ENCODE measurements at regions not wholly inside any gene's neighbourhood (a gene's known extent, or its start where the extent isn't known, plus 50 kb on each side); places are given as distances from the start of the nearest gene placed in this dataset.

DNA sequence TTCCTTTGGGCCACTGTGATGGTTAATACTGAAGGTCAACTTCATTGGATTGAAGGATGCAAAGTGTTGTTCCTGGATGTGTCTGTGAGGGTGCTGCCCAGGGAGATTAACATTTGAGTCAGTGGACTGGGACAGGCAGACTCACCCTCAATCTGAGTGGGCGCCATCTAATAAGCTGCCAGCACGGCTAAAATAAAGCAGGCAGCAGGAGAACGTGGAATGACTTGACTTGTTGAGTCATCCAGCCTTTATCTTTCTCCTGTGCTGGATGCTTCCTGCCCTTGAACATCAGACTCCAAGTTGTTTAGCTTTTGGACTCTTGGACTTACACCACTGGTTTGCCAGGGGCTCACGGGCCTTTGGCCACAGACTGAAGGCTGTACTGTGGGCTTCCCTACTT, 1046.9 kb downstream of the TYW1 start:
- TF ChIP-seq, protein P1, sequence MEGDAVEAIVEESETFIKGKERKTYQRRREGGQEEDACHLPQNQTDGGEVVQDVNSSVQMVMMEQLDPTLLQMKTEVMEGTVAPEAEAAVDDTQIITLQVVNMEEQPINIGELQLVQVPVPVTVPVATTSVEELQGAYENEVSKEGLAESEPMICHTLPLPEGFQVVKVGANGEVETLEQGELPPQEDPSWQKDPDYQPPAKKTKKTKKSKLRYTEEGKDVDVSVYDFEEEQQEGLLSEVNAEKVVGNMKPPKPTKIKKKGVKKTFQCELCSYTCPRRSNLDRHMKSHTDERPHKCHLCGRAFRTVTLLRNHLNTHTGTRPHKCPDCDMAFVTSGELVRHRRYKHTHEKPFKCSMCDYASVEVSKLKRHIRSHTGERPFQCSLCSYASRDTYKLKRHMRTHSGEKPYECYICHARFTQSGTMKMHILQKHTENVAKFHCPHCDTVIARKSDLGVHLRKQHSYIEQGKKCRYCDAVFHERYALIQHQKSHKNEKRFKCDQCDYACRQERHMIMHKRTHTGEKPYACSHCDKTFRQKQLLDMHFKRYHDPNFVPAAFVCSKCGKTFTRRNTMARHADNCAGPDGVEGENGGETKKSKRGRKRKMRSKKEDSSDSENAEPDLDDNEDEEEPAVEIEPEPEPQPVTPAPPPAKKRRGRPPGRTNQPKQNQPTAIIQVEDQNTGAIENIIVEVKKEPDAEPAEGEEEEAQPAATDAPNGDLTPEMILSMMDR (conservative IDR thresholded peaks at IDR 0.05; ENCODE audit: low read length), result no peak
- no peak for TF ChIP-seq EZH2phosphoT487 (IDR thresholded peaks at IDR 0.05; ENCODE audit: borderline replicate concordance)
